ENCODE measurements at regions not wholly inside any gene's neighbourhood (a gene's known extent, or its start where the extent isn't known, plus 50 kb on each side); places are given as distances from the start of the nearest gene placed in this dataset.

GRCh38 chrX:149296092-149296491, 209.0 kb downstream of the IDS start:
- no peaks in the 10 kb centered on the region for H3K4me1 ChIP-seq (ENCODE audit: insufficient read depth, low read length)

GRCh38 chrX:149286940-149287349, 218.2 kb downstream of the IDS start:
- Histone ChIP-seq H3K4me2 (ENCODE audit: low read length) (no peak overlapping the region), H3K79me2 (ENCODE audit: insufficient read depth, low read length) (no peaks in the 10 kb centered on the region), H2AFZ (ENCODE audit: low read depth, low read length) (no peak overlapping the region), H3K27me3 (ENCODE audit: insufficient read depth, low read length) (no peaks in the 10 kb centered on the region), H3K27ac (ENCODE audit: low read depth, low read length) (no peak overlapping the region), H3K9me3 (ENCODE audit: insufficient read depth, low read depth, low read length) (no peaks in the 10 kb centered on the region), H3K9ac (ENCODE audit: low read length) (no peak overlapping the region), H4K20me1 (ENCODE audit: insufficient read depth, low read length) (no peaks in the 10 kb centered on the region), H3K4me3 (ENCODE audit: insufficient read depth, low read depth, low read length) (no peak overlapping the region), H3K36me3 (ENCODE audit: insufficient read depth, low read length) (no peaks in the 10 kb centered on the region), H3K4me1 (ENCODE audit: insufficient read depth, low read length) (no peaks in the 10 kb centered on the region)
- DNase-seq (ENCODE audit: low read depth) (peak; percentile 11), FAIRE-seq (peak; percentile 99)
- Mint-ChIP-seq H3K27ac (ENCODE audit: unreplicated experiment) (no peak overlapping the region), H3K4me3 (ENCODE audit: unreplicated experiment) (no peak overlapping the region), H3K27me3 (ENCODE audit: low read depth, unreplicated experiment) (no peaks in the 10 kb centered on the region), H3K4me1 (ENCODE audit: low read depth, unreplicated experiment) (peaks cover 7% of the 10 kb centered on the region), H3K9me3 (ENCODE audit: unreplicated experiment) (peaks cover 2% of the 10 kb centered on the region), H3K36me3 (ENCODE audit: low read depth, unreplicated experiment) (no peaks in the 10 kb centered on the region)
- TF ChIP-seq CTCF (IDR thresholded peaks at IDR 0.05; ENCODE audit: insufficient read depth, low read depth, low read length) = peak; percentile 47
- no peak for TF ChIP-seq EZH2 (IDR thresholded peaks at IDR 0.05; ENCODE audit: insufficient read depth, low read length)

More at GRCh38 chrX:149296092-149296491, 209.0 kb downstream of the IDS start:
- no peak for FAIRE-seq
- Histone ChIP-seq H2AFZ (ENCODE audit: low read depth, low read length) (no peak overlapping the region), H3K9me3 (ENCODE audit: insufficient read depth, low read depth, low read length) (no peaks in the 10 kb centered on the region), H4K20me1 (ENCODE audit: insufficient read depth, low read length) (no peaks in the 10 kb centered on the region), H3K27ac (ENCODE audit: low read depth, low read length) (no peak overlapping the region), H3K4me3 (ENCODE audit: insufficient read depth, low read depth, low read length) (no peak overlapping the region), H3K36me3 (ENCODE audit: insufficient read depth, low read length) (no peaks in the 10 kb centered on the region), H3K9ac (ENCODE audit: low read length) (no peak overlapping the region), H3K27me3 (ENCODE audit: insufficient read depth, low read length) (no peaks in the 10 kb centered on the region), H3K79me2 (ENCODE audit: insufficient read depth, low read length) (no peaks in the 10 kb centered on the region), H3K4me2 (ENCODE audit: low read length) (no peak overlapping the region)
- no peaks in the 10 kb centered on the region for H3K9me3 Mint-ChIP-seq (ENCODE audit: unreplicated experiment)
- no peaks in the 10 kb centered on the region for H3K36me3 Mint-ChIP-seq (ENCODE audit: low read depth, unreplicated experiment)
- no peaks in the 10 kb centered on the region for H3K4me1 Mint-ChIP-seq (ENCODE audit: low read depth, unreplicated experiment)
- TF ChIP-seq EZH2 (IDR thresholded peaks at IDR 0.05; ENCODE audit: insufficient read depth, low read length) = no peak
- no peak for TF ChIP-seq CTCF (IDR thresholded peaks at IDR 0.05; ENCODE audit: insufficient read depth, low read depth, low read length)
- no peak overlapping the region for H3K4me3 Mint-ChIP-seq (ENCODE audit: unreplicated experiment)
- DNase-seq (ENCODE audit: low read depth) = no peak
- no peak overlapping the region for H3K27ac Mint-ChIP-seq (ENCODE audit: unreplicated experiment)
- H3K27me3 Mint-ChIP-seq (ENCODE audit: low read depth, unreplicated experiment) = peaks cover 4% of the 10 kb centered on the region

GRCh38 chrX:149284616-149285015, 220.5 kb downstream of the IDS start:
- no peaks in the 10 kb centered on the region for H4K20me1 ChIP-seq (ENCODE audit: insufficient read depth, low read length)
- no peak for DNase-seq (ENCODE audit: low read depth)
- FAIRE-seq = peak; percentile 55
- H3K9me3 Mint-ChIP-seq (ENCODE audit: unreplicated experiment) = peaks cover 2% of the 10 kb centered on the region
- H3K4me1 Mint-ChIP-seq (ENCODE audit: low read depth, unreplicated experiment) = peaks cover 7% of the 10 kb centered on the region
- H3K4me3 ChIP-seq (ENCODE audit: insufficient read depth, low read depth, low read length) = no peak overlapping the region
- no peaks in the 10 kb centered on the region for H3K79me2 ChIP-seq (ENCODE audit: insufficient read depth, low read length)
- no peaks in the 10 kb centered on the region for H3K27me3 Mint-ChIP-seq (ENCODE audit: low read depth, unreplicated experiment)
- no peak overlapping the region for H3K27ac ChIP-seq (ENCODE audit: low read depth, low read length)
- no peaks in the 10 kb centered on the region for H3K36me3 ChIP-seq (ENCODE audit: insufficient read depth, low read length)
- no peak overlapping the region for H3K4me2 ChIP-seq (ENCODE audit: low read length)
- no peak overlapping the region for H3K9ac ChIP-seq (ENCODE audit: low read length)
- peak overlapping the region; percentile 82 for H3K27ac Mint-ChIP-seq (ENCODE audit: unreplicated experiment)
- no peak overlapping the region for H2AFZ ChIP-seq (ENCODE audit: low read depth, low read length)
- no peak overlapping the region for H3K4me3 Mint-ChIP-seq (ENCODE audit: unreplicated experiment)
- no peaks in the 10 kb centered on the region for H3K36me3 Mint-ChIP-seq (ENCODE audit: low read depth, unreplicated experiment)
- H3K9me3 ChIP-seq (ENCODE audit: insufficient read depth, low read depth, low read length) = no peaks in the 10 kb centered on the region
- H3K4me1 ChIP-seq (ENCODE audit: insufficient read depth, low read length) = no peaks in the 10 kb centered on the region
- no peaks in the 10 kb centered on the region for H3K27me3 ChIP-seq (ENCODE audit: insufficient read depth, low read length)
- TF ChIP-seq EZH2 (IDR thresholded peaks at IDR 0.05; ENCODE audit: insufficient read depth, low read length) (no peak), CTCF (IDR thresholded peaks at IDR 0.05; ENCODE audit: insufficient read depth, low read depth, low read length) (no peak)

Measured in astrocyte (in vitro differentiated cells and primary cell).